ENCODE measurements at regions not wholly inside any gene's neighbourhood (a gene's known extent, or its start where the extent isn't known, plus 50 kb on each side); places are given as distances from the start of the nearest gene placed in this dataset.

DNA sequence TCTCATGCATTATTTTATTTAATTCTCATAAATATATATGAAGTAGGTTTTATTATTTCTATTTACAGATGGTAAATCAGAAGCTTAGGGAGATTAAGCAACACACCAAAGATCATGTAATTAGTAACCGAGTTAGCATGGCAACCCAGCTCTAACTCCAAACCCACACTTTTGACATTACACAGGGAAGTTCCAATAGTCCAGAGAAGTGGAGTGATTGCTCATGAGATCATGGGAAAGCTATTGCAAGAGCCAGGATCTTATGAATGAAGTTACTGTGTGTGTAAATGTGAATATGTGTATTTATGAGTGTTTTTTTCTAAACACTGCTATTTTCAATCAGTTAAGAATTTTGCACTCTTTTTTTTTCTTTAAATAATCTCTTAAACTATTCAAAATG is 225.8 kb upstream of the KIRREL3 start:
- no peak for DNase-seq (ENCODE audit: low spot score)
- no peak for TF ChIP-seq EZH2phosphoT487 (IDR thresholded peaks at IDR 0.05; ENCODE audit: borderline replicate concordance, low read depth, low read length)
- TF ChIP-seq, protein P1, sequence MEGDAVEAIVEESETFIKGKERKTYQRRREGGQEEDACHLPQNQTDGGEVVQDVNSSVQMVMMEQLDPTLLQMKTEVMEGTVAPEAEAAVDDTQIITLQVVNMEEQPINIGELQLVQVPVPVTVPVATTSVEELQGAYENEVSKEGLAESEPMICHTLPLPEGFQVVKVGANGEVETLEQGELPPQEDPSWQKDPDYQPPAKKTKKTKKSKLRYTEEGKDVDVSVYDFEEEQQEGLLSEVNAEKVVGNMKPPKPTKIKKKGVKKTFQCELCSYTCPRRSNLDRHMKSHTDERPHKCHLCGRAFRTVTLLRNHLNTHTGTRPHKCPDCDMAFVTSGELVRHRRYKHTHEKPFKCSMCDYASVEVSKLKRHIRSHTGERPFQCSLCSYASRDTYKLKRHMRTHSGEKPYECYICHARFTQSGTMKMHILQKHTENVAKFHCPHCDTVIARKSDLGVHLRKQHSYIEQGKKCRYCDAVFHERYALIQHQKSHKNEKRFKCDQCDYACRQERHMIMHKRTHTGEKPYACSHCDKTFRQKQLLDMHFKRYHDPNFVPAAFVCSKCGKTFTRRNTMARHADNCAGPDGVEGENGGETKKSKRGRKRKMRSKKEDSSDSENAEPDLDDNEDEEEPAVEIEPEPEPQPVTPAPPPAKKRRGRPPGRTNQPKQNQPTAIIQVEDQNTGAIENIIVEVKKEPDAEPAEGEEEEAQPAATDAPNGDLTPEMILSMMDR (conservative IDR thresholded peaks at IDR 0.05; ENCODE audit: low read length): no peak
- Histone ChIP-seq H3K79me2 (ENCODE audit: insufficient read depth, low read depth, low read length) (no peaks in the 10 kb centered on the region), H3K9me2 (ENCODE audit: insufficient read depth, low read length) (no peaks in the 10 kb centered on the region), H3K4me3 (ENCODE audit: low read depth, low read length, poor library complexity, severe bottlenecking) (no peak overlapping the region), H4K20me1 (ENCODE audit: insufficient read depth, low read length) (no peaks in the 10 kb centered on the region), H3K9me3 (ENCODE audit: low read length) (no peaks in the 10 kb centered on the region), H3K27ac (ENCODE audit: low read depth, low read length, poor library complexity, severe bottlenecking) (no peak overlapping the region), H3K4me1 (ENCODE audit: insufficient read depth, low read length, poor library complexity, severe bottlenecking) (no peaks in the 10 kb centered on the region), H3K36me3 (ENCODE audit: insufficient read depth, low read length) (no peaks in the 10 kb centered on the region), H3K4me2 (ENCODE audit: low read length) (no peak overlapping the region), H2AFZ (ENCODE audit: low read length) (no peak overlapping the region)
- intact Hi-C loops (cut with micrococcal nuclease; ENCODE audit: unreplicated experiment): no loop called here
- BruUV-seq (replicated peaks): no TSS peak
- POLR2A ChIA-PET: no interaction called here
- CTCF ChIA-PET (ENCODE audit: unreplicated experiment): no interaction called here

DNA sequence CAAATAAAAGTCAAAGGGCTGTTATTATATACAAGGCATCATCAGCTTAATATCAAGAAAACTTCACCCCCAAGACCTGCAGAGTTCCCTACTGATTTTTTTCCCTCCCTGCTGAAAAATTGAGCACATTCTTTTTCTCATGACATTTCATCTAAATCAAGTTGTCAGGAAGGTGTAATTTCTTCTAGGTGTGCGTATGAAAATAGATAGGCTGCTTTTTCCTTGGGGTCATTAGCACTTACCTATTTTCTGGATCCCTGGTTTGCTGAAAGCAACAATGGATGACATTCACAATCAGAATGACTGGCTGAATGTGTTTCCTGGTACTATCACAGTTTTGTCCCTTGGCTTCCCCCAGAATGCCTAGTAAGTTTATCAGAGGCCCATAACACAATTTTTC is 225.0 kb upstream of the KIRREL3 start:
- Histone ChIP-seq H2AFZ (ENCODE audit: low read length) (no peak overlapping the region), H3K9me2 (ENCODE audit: insufficient read depth, low read length) (no peaks in the 10 kb centered on the region), H3K36me3 (ENCODE audit: insufficient read depth, low read length) (no peaks in the 10 kb centered on the region), H4K20me1 (ENCODE audit: insufficient read depth, low read length) (no peaks in the 10 kb centered on the region), H3K4me1 (ENCODE audit: insufficient read depth, low read length, poor library complexity, severe bottlenecking) (no peaks in the 10 kb centered on the region), H3K4me3 (ENCODE audit: low read depth, low read length, poor library complexity, severe bottlenecking) (no peak overlapping the region), H3K9me3 (ENCODE audit: low read length) (no peaks in the 10 kb centered on the region), H3K4me2 (ENCODE audit: low read length) (no peak overlapping the region), H3K79me2 (ENCODE audit: insufficient read depth, low read depth, low read length) (no peaks in the 10 kb centered on the region), H3K27ac (ENCODE audit: low read depth, low read length, poor library complexity, severe bottlenecking) (no peak overlapping the region)
- no peak for DNase-seq (ENCODE audit: low spot score)
- POLR2A ChIA-PET: interaction anchor here (0.6 kb wide), 1 partner anchor 314 kb away, joined by 3 read pairs; no protein-coding TSS in a partner anchor
- CTCF ChIA-PET (ENCODE audit: unreplicated experiment): no interaction called here
- TF ChIP-seq EZH2phosphoT487 (IDR thresholded peaks at IDR 0.05; ENCODE audit: borderline replicate concordance, low read depth, low read length): no peak
- TF ChIP-seq, protein P1 (conservative IDR thresholded peaks at IDR 0.05; ENCODE audit: low read length): no peak
- intact Hi-C loops (cut with micrococcal nuclease; ENCODE audit: unreplicated experiment): no loop called here
- no TSS peak for BruUV-seq (replicated peaks)

DNA sequence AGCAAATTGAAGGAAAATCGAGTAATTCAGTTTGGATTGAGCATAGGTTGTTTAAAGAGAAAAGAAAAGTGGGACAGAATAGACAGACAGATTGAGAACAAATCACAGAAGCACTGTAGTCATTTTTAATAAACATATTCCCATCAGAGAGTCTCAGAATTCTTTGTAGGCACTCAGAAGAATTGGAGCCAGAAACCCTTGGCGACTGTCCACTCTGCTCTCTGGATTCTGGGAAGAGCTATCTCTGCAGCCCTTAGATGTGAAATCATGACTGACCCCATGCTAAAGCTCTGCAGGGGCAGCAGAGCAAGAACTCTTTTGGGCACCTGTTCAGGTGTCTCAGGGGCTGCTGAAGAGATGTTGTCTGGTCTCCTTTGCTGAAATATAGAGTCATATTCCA is 223.7 kb upstream of the KIRREL3 start:
- Histone ChIP-seq H2AFZ (ENCODE audit: low read length) (no peak overlapping the region), H4K20me1 (ENCODE audit: insufficient read depth, low read length) (no peaks in the 10 kb centered on the region), H3K9me2 (ENCODE audit: insufficient read depth, low read length) (no peaks in the 10 kb centered on the region), H3K4me3 (ENCODE audit: low read depth, low read length, poor library complexity, severe bottlenecking) (no peak overlapping the region), H3K36me3 (ENCODE audit: insufficient read depth, low read length) (no peaks in the 10 kb centered on the region), H3K9me3 (ENCODE audit: low read length) (no peaks in the 10 kb centered on the region), H3K79me2 (ENCODE audit: insufficient read depth, low read depth, low read length) (no peaks in the 10 kb centered on the region), H3K4me1 (ENCODE audit: insufficient read depth, low read length, poor library complexity, severe bottlenecking) (no peaks in the 10 kb centered on the region), H3K27ac (ENCODE audit: low read depth, low read length, poor library complexity, severe bottlenecking) (no peak overlapping the region), H3K4me2 (ENCODE audit: low read length) (no peak overlapping the region)
- TF ChIP-seq, protein P1 (conservative IDR thresholded peaks at IDR 0.05; ENCODE audit: low read length): no peak
- TF ChIP-seq EZH2phosphoT487 (IDR thresholded peaks at IDR 0.05; ENCODE audit: borderline replicate concordance, low read depth, low read length): no peak
- DNase-seq (ENCODE audit: low spot score): no peak
- BruUV-seq (replicated peaks): no TSS peak
- POLR2A ChIA-PET: no interaction called here
- intact Hi-C loops (cut with micrococcal nuclease; ENCODE audit: unreplicated experiment): no loop called here
- CTCF ChIA-PET (ENCODE audit: unreplicated experiment): no interaction called here
